HG02610 (cell line): ENCODE measurements at regions not wholly inside any gene's neighbourhood (a gene's known extent, or its start where the extent isn't known, plus 50 kb on each side); places are given as distances from the start of the nearest gene placed in this dataset.
A peak's percentile ranks its signal among the peaks of the same experiment; 100 is the strongest.
"Not testable (repeated sequence)": the region's sequence is repeated elsewhere in the genome, so short reads cannot be mapped to it uniquely, and the experiment has no call there.

Source experiments
- ATAC-seq: cut with Tn5 transposase; IDR thresholded peaks from one replicate; pipeline ENCODE4 v1.9.1; 2021; ENCODE audit warnings: mild to moderate bottlenecking, moderate library complexity; ENCODE audit not compliant: unreplicated experiment

DNA sequence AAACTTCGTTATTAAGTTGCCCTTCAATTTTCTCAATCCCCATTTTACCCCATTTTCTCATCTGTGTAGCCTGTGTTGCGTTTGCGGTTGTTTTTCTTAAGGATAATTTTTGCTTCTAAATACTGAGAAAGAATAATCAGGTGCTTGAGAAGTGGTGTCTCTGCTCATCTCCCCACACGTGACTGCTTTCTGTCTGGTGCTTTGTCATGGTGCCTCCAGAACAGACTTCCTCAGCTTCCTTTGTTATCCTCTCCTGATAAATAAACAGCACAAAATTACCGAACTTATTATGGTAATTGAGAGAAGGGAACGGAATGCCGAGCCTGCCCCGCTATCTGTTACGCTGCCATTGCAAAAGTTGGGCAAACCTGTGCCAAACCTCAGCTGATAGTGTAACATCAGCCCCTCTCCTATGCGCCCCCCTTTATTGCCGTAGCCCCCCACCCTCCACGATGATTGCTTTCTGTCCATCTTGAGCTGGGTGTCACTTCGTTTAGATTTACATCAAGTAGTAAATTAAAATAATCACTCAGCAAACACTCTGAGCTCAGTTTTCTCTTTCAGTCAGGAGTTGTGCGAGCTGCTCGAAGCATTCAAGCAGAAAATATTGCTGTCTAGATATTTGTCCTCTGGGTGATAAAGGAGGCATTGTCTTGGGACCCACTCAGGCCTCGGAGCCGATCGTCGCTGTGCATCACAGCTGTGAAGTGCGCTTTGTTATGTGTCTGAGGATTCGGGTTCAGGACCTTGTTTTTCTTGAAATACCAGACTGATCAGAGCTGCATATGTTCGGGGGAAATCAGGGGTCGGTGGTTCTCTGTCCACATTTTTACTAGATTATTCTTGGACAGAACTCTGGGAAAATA is 1008.5 kb upstream of the FANCL start:
- ATAC-seq: no peak

DNA sequence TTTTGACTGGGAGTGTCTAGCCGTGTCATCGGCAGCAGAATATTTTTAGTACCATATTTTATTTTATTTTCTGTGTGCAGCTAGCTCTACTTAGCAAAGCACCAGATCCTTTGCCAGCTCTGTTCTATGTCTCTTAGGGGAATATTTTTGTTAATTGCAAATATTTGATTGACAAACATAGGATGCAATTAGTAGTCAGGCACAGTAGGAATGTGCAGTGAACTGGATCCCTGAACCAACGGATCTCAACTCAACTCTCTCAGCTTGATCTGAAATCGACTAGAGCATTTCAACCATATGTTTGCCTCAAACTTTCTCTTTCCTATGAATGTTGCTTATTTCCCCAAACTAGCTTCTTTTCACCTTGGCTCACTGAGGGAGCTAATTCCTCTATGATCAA is 998.0 kb upstream of the FANCL start:
- no peak for ATAC-seq

DNA sequence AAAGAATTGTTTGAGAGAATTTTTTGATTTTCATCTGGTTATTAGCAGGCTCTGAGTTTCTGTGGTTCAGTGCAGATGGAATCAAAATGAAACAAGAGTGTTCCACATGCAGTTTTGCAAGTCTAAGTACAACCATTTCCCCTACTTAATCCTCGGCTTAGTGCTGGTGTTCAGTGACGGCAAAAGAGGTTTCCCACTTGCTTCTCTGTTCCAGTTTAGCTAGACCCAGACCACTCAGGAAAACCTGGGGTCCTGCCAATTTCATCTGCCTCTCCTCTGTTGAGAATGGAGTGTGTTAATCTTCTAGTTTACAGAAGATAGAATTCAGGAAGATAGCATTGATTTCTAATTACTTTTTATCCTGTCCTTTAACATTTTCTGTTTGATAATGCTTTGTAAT is 996.2 kb upstream of the FANCL start:
- ATAC-seq: no peak

DNA sequence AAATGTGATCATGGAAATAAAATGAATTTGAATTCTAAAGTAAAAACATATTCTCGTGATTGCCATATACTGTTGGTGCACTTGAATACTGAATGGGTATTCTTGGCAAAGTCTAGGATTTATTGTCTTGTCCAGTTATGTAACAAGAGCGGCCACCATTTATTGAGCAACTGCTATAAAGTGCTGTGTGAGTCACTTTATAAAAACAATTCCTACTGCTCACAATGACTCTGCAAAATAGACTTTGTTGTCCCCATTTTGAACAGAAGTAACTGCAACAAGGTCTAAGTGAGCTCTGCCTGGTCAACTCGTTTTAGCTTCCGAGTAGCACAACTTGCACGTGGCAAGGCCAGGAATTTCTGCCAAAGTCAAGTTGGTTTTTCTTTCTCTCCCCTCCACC is 995.6 kb upstream of the FANCL start:
- ATAC-seq: no peak

DNA sequence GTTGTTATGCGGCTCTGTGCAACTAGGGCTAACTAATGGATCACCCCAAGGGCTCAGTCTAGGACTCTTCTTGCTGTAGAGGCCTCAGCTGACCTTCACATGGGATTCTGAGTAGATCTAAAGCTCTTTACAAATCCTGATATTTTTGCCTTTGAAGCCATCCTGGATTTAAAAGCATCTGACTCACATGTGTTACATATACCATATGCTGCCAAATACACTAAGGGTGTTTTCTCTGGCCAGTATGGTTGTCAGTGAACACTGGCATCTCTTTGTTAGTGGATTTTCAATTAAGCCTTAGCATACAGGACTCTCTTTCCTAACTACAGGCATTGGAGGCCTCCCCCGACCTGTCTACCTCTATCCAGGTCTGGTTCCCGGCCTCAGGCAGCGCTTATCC is 992.8 kb upstream of the FANCL start:
- no peak for ATAC-seq

DNA sequence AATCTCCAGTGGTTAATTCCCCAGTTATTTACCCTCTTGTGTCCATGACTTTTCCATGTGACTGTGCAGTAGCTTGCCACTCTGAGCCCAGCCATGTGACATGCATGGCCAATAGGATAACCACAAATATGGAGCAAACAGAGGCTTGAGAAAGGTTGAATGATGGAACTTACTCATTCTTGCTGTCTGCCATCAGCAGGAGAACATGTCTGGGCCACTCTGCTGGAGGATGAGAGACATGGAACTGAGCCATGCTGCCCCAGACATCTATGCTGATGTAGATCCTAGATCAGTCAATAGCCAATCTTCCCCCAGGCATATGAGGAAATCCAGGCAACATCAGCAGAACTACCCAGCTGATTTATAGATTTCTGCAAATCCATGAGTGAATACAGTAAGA is 992.3 kb upstream of the FANCL start:
- no peak for ATAC-seq

DNA sequence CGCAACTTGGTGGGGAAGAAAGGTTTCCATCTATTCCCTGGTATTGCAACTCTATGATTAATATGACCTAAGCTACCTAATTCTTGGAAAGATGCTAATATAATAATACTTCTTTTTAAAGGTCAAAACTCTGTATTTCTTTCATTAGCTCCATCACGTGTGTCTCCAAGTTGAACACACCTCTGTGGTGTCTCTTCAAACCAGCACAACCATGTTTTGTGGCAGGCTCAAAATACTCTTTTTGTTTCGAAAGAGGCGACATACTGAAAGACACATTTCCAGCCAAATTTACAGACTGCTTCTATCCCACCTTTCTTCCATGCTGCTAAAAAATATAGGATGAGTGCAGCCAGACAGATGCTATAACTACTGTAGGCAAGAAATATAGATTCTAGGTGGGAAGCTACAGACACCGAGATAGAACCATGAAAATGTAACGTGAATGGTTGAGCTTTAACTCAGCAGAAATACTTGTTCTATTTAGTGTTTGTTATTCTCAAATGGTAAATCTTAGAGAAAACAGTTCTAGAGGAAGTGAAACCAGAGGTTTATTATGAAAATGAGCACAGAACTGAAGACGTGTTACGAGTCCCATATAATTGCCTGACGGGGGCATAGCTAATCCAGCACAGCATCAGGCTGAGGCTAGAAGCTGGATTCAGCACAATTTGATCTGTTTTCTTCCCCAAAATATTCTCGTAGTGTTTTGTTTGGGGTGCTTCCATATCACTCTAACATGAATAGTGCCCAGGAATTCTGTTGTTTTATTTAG is 991.5 kb upstream of the FANCL start:
- peak; percentile 79 for ATAC-seq

DNA sequence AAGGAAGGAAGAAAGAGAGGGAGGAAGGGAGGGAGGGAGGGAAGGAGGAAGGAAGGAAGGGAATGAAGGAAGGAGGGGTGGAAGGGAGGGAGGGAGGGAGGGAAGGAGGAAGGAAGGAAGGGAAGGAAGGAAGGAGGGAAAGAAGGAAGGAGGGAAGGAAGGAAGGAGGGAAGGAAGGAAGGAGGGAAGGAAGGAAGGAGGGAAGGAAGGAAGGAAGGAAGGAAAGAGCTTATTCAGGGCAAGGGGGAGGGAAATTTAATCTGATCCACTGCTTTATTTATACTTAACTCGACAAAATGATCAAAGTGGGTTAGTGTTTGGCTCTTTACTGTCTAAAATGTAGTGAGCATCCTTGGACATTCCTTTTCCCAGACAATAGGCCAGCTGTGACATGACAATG is 985.2 kb upstream of the FANCL start:
- not testable (repeated sequence) for ATAC-seq

- ATAC-seq: no peak
Measured at GRCh38 chr2:59223742-59224141, 982.6 kb upstream of the FANCL start.

DNA sequence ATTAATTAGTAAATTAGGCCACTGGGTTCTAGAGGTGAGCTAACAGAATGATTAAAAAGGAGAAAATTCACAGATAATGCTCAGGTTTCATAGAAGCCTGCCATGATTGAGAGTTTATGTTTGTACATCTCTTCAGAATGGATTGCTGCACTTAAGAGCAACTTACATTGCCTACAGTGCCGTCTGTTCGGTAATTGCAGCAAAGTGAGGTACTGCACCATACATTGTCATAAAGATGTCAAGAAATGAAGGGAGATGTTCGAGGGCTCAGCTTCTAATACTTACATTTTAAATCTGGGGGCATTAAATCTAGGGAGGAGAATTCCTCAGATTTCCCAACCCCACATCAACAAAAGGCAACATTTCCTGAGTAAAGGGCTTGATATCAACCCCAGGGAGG is 976.2 kb upstream of the FANCL start:
- no peak for ATAC-seq

DNA sequence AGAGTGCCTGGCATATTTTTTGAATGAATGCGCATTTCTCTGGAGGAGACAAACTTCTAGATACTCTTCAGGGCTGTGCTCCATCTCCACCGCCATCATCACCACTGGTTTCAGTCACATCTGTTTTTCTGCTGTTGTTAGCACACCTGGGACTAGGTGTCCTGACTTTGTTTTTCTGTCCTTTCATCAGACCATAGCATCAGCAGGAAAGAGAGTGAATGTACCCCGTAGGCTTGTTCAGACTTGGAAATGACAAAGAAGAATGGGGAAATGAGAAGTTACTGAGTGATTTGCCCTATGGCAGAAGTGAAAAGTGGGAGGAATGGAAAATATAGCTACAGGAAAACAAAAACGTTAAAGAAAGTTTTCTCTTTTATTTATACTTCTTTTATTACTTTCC is 965.2 kb upstream of the FANCL start:
- ATAC-seq: no peak

GRCh38 chr2:59204040-59204439 is 962.9 kb upstream of the FANCL start:
- ATAC-seq: no peak

DNA sequence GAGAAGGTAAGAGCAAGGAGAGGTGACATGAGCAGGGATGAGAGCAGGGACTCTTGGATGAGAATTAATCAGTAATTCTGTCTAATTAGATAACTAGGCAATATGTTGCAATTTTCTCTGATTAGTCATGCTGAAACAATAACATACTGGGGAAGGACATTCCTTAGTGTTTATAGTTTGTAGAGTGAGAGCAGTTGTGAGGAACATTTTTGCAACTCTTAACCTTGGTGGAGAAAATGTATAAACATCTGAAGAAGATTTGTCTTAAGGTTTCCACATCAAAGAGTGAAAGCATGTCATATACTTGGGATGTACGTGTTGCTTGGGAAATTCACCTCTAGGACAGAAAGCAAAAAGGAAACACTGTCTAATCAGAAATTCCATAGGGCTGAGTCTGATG is 955.4 kb upstream of the FANCL start:
- no peak for ATAC-seq

DNA sequence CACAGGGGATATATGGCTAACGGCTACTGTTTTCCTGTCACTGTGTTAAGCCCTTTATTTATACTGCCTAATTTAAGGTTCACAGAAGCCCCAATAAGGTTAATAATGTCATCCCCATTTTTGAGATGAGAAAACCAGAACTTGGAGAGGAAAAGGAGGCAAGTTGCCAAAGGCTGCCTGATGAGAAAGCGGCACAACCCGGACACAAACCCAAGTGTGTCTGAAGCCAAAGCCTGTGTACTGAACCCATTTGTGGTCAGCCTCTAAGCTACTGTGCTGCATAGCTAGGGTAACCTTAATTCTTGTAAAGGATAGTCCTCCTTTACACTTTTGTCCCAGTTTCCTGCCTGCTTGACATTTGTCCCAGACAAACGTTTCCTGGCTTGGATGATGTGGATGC is 954.7 kb upstream of the FANCL start:
- no peak for ATAC-seq

GRCh38 chr2:59191781-59192180 is 950.7 kb upstream of the FANCL start:
- ATAC-seq: no peak

GRCh38 chr2:59190518-59190917 is 949.4 kb upstream of the FANCL start:
- ATAC-seq: no peak

GRCh38 chr2:59184276-59185020 is 943.3 kb upstream of the FANCL start:
- no peak for ATAC-seq

DNA sequence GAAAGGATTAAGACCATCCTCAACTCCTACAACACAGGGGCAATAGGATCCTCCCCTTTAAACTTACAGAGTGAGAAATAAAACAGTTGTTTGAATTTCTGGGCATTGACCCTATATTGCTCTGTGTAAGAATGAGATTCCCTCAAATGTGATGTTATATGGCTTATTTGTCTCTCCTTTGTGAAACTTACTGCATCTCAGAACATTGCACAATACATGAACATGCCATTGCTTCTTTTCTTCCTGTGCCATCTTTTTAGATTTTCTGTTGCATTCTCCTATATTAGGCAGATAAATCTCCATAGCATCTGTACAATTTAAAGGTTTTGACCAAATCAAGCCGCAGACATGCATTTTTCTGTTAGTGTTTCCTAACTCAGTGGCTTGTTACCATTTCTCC is 941.9 kb upstream of the FANCL start:
- ATAC-seq: no peak

DNA sequence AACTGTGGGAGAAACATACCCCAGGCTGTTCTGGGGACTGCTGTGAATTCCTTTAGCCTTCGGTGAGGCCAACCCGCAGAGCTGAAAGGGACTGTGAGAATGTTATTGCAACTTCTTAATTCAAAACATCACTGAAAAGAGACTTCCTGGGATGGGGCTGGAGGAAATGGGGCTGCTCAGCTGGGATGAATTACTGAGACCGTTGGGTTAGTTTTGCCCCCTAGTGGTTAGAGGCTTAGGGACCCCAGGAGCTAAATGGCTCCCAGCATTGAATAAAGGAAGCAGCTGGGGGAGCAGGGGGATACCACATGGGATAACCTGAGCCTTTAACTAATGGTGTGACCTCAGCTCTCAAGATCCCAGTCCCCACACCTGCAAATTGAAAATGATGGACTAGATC is 941.1 kb upstream of the FANCL start:
- ATAC-seq: peak; percentile 49

DNA sequence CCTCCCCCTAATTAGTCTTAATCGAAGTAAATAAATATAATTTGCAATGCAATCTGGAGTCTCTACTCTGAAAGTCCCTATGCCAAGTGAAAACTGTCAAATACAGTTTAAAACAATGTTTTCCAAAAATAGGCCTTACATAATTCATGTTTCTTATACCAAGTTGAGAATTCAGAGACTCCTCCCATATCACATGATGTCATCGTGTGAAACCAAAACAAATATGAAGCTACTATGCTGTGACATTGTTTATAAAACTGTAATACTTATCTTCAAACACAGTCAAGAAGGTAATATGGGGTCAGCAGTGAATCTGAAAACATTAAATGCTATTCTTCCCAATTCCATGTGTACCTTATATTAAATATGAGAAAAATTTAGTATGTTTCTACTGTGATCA is 940.2 kb upstream of the FANCL start:
- ATAC-seq: no peak

- no peak for ATAC-seq
Measured at GRCh38 chr2:59180621-59181020, 939.5 kb upstream of the FANCL start.

DNA sequence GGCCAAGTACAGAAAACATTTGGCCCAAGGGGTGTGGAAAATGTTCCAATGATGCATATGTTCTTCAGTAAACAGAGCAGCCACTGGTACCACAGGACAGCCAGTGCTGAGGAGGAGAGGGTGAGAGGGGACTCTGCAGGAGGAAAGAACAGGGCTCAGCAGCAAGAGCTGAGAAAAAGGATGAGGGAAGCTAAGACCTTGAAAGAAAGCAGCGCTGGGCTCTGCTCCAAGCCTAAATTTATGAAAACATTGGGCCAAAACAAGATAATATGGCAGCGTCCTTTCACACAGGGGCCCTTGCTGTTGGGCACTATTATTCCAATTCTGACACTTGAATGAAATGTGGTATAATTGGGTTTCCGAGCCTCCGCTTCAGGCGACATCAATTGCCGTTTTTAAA is 939.0 kb upstream of the FANCL start:
- ATAC-seq: no peak
